Activated CD4-positive, alpha-beta T cell treated with anti-CD3 and anti-CD28 coated beads, Interleukin-2, amount 50 U/mL, for 24 hours (primary cell): ENCODE measurements at regions not wholly inside any gene's neighbourhood (a gene's known extent, or its start where the extent isn't known, plus 50 kb on each side); places are given as distances from the start of the nearest gene placed in this dataset.

Source experiments
- DNase-seq, 2 donors: peaks; one replicate each; pipeline ENCODE4 v3.0.0-alpha.2; 2020; ENCODE audit warnings: low read depth in 1 of 2, low spot score in 1 of 2

DNA sequence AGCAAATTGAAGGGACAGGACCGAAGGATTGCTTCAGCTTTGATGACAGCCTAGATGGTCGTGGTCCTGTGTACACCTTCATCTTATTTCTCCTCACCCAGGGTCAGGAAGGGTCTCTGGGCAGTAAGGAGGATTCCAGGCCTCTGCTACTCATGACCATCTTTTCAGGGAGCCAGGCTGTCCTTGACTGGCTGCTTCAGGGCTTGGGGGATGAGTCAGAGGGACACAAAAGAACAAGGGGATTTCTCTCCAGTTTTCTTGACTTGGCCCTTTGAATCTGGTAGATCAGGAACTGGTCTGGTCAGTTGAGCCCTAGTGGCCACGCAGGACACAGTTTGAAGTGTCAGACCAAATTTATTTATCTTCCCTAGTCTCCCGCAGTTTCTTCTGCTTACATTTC is 402.1 kb upstream of the CHD6 start:
- DNase-seq, result no peak

DNA sequence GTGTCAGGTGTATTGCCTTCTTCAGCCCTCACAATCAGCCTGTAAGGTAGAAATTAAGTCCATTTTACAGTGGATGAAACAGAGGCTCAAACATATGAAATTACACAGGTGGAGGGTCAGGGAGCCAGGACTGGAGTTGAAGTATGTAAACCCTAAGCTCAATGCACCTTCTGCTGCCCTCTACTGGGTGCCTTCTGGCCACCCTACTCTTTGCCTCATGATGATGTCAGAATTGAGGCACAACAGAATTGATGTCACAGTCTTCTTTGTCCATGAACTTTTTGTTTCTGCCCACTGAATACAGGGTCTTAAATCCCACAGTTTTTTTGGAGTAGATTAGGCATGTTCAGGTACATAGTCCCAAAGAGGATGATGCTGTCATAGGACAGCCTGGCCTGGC is 400.8 kb upstream of the CHD6 start:
- no peak for DNase-seq

DNA sequence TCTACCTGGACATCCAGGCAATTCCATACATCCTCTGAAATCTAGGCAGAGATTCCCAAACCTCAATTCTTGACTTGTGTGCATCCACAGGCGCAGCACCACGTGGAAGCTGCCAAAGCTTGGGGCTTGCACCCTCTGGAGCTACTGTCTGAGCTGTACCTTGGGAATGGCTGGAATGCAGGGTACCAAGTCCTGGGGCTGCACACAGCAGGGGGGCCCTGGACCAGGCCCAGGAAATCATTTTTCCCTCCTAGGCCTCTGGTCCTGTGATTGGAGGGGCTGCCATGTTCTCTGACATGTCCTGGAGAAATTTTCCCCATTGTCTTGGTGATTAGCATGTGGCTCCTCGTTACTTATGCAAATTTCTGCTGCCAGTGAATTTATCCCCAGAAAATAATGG is 391.9 kb upstream of the CHD6 start:
- DNase-seq, result no peak

DNA sequence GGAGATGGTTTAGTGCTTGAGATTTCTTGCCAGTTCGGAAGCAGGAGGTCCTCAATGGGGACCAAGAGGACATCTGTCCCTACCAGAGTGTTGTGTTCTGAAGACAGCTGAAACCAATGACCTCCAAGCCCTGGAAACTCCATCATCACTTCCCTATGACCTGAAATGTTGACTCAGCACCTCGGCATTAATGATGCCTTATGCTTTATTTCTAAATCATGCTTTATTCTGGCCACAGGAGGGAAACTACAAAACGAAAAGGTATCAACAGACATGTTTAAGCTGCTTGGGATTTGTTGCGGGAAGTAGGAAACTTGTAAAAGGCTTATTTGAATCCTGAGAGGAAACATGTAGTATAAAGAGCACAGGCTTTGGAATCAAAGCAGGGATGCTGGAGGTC is 389.1 kb upstream of the CHD6 start:
- no peak for DNase-seq

DNA sequence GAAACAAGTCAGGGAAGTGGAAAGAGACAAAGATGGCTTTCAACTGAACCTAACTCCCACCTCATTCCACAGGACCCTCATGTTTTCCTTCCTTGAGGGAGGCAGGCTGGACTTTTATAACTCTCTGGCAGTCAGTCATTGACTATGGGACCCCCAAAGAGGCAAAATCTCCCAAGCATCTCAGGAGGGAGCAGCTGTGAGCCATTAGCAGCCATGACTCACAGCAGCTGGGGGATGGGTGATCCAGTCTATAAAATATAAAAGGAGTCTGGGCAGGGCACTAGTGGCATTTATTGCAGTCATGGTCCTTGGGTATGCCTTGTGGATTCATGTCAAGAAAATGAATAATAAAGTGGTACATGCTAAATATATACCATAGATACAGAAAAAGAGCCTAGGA is 387.0 kb upstream of the CHD6 start:
- no peak for DNase-seq

DNA sequence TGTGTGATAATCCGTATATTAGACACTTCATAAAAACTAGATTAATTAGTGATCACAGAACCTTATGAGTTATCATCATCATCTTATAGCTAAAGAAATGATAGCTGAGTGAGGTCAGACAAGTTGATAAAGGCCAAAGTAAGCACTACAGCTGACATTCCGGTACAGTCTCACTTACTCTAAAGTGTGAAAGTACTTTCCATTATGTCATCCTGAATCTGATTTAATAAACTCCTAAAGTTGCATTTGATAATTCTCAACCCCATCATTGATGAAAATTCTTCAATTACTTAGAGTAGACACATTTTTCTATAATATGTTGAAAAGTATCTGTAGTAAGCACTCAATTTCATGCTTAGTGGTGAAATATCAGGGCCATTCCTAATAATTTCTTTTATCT is 385.2 kb upstream of the CHD6 start:
- DNase-seq, result no peak

DNA sequence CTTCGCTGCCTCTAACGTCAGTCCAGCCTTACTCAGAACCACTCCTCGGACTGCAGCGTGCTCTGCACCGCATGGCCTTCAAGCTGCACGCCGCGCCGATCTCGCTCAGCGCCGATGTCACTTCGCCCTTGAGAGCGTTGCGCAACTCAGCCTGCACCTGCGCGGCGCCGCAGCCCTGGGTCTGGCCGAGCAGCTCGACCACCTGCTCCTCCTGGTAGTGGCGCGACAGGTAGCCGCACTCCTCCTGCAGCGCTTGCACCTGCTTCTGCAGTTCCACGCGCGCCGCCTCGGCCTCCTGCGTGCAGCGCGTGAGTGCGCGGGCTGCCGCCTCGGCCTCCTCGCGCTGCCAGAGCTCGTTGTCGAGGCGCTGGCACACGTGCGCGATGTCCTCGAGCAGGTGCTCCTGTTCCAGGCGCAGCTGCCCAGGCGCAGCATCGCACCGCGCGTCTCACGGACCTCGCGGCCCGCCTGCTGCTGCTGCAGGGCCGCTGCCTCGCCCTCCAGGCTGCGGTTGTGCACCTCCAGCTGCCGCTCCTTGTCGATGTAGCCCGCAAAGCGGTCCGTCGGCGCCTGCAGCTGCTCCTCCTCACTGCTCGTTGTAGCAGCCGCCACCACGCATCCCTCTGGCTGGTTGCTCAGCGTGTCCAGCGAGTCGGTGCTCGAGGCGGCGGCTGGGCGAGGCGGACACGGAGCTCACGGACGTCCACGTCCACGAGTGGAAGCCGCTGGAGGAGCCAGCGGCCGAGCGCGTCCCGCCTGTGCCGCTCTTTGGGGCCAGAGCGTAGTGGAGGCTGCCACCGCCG is 380.6 kb upstream of the CHD6 start:
- no peak for DNase-seq

DNA sequence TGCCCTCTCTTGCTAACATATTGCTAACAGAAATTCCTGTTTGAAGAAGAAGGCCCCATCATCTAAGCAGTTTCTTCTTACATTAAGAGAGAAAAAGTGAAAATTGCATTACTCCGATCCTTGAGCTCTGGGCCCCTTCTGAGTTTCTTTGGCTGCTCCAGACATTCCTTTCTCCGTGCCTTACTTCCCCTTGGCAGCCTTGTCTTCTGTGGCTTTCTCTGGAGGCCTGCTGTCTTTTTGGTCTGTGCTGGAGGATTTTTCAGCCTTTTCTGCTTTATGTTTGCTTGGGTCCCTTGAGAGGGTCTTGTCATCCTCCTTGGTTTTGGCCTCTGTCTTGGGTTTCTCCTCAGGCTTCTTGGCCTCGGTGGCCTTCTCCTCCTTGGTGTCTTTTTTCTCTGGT is 378.8 kb upstream of the CHD6 start:
- DNase-seq, result no peak

DNA sequence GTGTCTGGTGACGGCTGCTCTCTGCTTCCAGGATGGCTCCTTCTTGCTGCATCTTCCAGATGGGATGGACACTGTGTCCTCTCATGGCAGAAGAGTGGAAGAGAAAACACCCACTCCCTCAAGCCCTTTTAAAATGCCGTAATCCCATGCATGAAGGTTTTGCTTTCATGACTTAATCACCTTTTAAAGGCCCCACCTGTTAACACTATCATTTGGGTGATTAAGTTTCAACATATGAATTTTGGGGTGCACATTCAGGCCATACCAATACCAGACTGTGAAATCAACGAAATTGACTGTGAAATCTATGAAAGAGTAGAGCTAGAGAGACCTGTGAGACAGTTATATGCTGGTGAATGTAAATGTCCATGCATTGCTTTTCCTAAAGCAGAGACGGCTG is 374.3 kb upstream of the CHD6 start:
- DNase-seq, result no peak

DNA sequence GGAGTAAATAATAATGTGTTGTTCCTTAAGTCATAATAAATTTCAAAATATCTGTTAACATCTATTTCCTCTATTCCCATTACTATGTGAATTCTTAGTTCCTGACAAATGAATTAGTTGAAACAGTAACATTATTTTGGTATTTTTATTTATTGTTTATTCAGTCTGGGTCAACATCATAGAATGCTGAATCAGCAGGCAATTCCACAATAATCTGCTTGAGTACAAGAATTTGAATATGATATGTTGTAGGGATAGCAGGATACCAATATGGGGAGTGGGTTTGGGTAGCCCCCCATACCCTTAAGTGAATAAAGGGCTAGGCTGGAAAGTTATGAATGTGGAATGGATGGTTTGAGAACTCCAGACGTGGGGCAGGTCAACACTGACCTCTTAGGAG is 373.2 kb upstream of the CHD6 start:
- no peak for DNase-seq

DNA sequence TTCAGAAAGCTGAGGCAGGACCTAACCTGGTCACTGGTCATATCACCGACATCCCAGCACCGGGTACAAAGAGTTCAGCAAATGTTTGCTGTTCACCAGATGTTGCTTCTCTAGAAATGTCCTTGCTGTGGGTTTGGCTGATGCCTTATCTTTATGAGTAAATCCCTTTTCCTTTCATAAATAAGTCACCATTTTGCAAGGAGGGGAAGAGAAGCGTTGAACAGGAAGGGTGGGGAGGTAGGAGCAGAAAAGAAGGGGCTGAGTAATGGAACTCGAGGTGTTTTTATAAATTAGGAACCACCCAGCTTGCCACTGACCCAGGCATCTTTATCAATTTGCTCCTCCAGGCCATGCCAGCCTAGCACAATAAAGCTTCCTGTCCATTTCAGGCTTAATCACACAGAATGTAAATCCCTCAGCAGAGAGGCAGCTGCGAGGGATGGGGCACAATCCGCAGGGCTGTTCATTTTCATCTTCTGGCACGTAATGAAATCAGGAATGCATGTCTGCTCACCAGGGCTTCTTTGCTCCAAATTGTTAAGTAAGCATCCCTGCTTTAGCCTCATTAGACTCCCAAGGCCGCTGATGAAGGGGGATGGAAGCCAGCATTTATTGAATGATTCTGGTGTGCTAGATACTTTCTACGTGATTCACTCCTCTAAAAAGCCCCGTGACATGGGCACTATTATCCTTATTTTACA is 371.9 kb upstream of the CHD6 start:
- no peak for DNase-seq

DNA sequence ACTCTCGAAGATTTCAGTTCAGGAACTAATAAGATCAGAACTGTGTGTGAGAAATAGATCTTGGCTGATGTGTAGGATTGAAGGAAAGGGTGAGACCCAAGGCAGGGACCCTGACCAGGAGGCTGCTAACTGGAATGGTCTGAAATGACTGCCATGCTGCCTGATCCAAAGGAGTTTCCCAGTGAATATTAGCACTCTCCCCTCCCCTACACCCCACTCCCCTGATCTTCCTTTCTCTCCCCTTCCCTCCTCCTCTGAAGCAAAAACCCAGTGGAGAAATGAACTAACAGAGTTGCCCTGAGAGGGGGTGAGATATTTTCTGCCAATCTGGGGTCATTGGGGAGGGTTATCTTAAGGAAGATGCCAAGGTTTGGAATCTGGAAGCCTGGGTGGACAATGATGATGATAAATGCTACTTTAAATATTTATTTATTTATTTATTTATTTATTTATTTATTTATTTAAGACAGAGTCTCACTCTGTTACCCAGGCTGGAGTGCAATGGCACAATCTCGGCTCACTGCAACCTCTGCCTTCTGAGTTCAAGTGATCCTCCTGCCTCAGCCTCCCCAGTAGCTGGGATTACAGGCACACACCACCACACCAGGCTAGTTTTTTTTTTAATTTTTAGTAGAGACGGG is 371.0 kb upstream of the CHD6 start:
- DNase-seq, result no peak

DNA sequence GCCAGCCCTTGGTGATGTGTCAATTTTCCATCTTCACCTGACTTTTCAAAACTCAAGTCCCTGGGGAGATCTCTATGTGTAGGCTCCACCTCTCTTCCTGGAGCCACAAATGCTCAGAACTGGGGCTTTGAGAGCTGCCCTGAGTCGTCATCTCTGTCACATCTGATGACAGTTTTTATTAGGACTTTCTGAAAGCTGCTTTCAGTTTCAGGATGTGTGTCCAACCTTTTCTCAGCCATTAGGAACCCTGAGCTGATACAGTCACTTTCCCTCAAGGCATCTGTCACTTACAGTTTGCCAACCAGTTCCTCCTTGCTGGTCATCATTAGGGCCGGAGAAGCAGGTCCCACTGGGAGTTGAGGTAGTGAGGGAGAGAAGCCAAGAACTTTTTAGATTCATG is 365.9 kb upstream of the CHD6 start:
- no peak for DNase-seq

DNA sequence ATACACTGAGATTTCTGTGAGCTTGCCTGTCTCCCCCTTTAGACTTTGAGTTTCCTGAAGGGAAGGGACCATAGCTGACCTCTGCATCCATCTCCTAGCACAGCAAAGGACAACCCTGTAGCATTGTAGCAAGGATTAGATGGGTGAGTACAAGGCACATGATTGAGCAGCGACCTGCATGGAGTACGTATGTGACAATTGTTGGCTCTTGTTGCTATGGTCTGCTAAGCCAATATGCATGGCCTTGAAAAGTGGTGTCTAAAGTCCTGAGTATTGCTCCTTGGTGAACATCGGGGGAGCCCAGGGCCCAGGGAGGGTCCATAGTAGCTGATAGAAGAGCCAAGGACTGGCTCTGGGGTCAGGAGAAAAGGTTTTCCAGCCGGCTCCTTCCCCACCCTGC is 365.0 kb upstream of the CHD6 start:
- no peak for DNase-seq

DNA sequence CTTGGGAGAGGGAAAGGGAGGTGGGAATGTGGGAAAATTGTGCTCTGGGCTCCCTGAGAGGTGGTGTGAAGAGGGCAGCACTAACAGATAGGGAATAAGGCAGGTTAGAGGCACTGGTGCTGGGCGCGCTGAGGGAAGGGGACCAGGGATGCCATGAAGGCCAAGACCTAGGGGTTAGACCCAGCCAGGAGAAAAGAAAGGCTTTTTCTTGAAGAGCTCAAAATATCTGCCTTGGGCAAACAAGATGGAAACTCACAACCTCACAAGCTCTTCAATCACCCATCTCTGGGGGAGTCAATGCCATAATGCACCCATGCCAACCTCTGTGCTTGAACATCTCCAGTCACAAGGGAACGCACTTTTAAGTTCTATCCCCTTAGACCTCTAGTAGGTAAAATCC is 363.6 kb upstream of the CHD6 start:
- DNase-seq, result no peak

DNA sequence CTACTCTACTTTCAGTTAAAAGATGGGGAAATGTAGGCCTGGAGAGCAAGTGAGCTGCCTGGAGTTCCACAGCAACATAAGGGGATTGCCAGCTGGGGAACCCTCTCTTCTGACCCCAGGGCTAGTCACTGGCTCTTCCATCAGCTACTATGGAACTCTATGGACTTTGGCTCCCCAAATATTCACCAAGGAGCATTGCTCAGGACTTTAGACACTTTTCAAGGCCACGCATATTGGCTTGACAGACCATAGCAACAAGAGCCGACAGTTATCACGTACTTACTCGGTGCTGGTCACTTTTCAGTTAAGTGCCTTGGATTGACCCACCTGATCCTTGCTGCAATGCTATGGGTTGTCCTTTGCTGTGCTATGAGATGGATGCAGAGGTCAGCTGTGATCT is 360.7 kb upstream of the CHD6 start:
- no peak for DNase-seq

DNA sequence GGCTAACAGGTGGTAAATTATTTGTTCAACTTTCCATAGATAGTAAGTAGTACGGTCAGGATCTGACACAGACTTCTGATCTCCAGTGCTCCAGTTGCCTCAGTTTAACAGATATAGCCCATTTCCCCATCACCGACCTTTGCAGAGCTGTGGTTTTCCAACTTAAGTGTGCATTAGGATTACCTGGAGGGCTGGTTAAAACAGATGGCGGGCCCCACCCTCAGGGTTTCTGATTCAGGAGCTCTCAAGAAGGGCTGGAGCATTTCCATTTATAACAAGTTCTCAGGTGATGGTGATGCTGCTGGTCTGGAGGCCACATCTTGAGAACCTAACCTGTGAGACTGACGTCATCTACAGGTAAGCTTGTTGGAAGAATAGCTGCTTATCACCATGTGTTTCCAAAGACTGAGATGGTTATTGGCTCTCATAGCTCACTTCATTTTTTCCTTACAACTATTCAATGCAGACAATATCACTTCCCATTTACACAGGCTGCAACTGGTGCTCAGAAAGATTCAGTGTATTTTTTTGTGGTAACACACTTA is 360.1 kb upstream of the CHD6 start:
- no peak for DNase-seq

DNA sequence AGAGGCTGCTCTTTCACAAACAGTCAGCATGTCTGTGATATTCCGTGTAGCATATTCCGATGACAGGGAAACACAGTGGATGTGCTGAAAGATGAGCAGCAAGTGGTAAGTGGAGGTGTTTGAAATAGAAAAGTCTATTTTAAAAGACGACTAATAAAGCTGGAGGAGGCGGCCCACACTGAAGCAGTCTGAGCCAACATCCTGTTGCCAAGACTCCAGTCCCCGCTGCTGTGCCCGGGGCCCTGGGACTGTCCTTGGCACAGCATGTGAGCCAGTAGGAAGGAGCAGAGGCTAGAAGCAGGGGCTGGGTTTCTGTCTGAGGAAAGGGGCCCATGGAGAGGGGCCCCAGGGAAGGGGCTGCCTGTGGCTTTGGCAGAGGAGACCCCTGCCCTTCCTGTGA is 351.5 kb upstream of the CHD6 start:
- no peak for DNase-seq

DNA sequence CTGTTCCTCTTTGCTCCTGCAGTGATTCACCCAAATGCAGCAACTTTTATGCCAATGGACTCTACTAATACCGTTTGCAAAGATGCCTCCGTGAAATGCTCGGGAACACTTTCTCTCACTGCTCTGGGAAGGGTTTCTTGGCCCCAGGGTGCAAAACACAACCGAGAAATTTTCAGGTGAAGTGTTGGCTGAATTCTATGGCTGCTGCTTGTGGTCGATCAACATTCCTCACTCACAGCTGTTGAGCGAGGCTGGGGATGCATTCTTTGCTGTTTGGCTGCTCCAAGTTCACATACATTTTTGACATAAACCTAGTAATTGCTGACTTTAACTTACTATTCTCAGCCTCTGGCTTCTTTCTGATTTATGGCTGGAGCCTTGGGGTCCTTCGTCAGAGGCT is 342.0 kb upstream of the CHD6 start:
- no peak for DNase-seq

DNA sequence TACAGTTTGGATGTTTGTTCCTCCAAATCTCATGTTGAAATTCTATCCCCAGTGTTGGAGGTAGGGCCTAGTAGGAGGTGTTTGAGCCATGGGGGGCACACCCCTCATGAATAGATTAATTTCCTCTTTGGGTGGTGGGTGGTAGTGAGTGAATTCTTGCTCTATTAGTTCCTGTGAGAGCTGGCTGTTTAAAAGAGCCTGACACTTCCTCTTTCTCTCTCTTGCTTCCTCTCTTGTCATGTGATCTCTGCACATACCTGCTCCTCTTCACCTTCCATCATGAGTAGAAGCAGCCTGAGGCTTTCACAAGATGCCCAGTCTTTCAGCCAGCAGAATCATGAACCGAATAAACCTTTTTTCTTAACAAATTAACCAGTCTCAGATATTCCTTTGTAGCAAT is 340.2 kb upstream of the CHD6 start:
- no peak for DNase-seq

DNA sequence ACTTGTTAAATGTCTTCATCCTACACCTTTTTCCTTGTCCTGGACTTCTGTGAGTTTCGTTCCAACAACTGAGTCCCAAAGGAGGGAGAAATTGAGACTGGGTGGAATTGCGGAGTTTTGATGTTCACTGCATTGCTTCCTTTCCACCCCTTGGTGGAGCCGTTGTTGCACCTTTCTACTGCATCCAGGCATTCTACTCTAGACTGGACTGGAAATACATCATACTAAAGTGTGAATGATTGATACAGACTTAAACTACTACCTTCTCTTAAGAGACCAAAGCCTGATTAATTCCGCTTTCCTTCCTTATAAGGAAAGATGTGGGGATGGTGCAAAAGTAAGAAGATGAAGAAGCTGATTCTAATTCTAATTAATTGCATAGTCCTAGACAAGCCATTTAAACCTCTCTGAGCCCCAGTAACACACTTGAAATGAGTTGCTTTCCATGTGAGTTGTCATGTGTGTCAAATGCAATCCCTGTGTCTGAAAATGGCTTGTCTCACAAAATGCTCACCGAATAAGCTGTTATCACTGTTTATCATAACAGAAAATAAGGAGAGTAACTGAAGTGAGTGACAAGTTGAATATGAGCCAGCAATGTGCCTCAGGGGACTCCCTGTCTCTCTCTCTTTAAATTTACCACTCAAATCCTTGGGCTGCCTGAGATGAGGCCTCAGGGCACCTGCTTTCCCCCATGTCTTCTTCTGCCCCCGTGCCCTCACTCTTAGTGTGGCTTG is 338.3 kb upstream of the CHD6 start:
- no peak for DNase-seq

DNA sequence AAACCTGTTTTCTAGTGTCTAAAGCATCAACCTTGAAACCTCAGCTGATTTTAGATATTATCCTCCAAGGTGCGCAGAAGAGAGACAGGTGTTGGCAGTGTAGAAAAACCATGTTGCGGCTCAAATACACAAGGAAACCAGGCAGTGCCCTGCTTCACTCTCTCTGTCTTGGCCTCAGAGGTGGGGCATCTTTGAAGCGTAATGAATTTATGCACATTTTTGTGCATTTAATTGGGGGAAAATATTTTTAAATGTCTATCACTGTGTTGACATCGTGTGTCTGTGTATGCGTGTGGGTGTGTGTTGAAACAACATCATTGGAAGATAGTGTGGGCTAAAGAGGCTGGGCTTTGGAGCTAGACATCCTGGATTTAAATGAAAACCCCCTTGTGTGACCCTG is 334.0 kb upstream of the CHD6 start:
- no peak for DNase-seq
